ENCODE measurements at regions not wholly inside any gene's neighbourhood (a gene's known extent, or its start where the extent isn't known, plus 50 kb on each side); places are given as distances from the start of the nearest gene placed in this dataset.

DNA sequence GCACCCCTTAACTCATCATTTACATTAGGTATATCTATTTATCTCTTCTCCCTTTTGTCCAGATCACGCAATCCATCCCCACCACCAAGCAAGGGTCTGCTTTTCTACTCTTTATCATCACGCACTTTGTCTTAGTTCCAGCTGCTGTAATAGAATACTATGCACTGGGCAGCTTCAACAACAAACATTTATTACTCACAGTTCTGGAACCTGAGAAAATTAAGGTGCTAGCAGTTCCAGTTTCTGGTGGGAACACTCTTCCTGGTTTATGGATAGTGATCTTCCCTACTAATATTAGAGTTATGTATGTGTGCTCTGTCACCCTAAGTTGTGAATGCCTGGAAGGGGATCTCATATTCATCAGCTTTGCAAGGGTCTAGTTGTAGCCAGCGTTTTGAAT is 687.0 kb downstream of the NTRK3 start:
- ATAC-seq, result no peak
- TF ChIP-seq, protein P1, sequence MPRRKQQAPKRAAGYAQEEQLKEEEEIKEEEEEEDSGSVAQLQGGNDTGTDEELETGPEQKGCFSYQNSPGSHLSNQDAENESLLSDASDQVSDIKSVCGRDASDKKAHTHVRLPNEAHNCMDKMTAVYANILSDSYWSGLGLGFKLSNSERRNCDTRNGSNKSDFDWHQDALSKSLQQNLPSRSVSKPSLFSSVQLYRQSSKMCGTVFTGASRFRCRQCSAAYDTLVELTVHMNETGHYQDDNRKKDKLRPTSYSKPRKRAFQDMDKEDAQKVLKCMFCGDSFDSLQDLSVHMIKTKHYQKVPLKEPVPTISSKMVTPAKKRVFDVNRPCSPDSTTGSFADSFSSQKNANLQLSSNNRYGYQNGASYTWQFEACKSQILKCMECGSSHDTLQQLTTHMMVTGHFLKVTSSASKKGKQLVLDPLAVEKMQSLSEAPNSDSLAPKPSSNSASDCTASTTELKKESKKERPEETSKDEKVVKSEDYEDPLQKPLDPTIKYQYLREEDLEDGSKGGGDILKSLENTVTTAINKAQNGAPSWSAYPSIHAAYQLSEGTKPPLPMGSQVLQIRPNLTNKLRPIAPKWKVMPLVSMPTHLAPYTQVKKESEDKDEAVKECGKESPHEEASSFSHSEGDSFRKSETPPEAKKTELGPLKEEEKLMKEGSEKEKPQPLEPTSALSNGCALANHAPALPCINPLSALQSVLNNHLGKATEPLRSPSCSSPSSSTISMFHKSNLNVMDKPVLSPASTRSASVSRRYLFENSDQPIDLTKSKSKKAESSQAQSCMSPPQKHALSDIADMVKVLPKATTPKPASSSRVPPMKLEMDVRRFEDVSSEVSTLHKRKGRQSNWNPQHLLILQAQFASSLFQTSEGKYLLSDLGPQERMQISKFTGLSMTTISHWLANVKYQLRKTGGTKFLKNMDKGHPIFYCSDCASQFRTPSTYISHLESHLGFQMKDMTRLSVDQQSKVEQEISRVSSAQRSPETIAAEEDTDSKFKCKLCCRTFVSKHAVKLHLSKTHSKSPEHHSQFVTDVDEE (CRISPR knock-in tag; IDR thresholded peaks at IDR 0.05), result no peak
- TF ChIP-seq PPARA (CRISPR knock-in tag; IDR thresholded peaks at IDR 0.05; ENCODE audit: borderline replicate concordance) (no peak), BACH2 (CRISPR knock-in tag; IDR thresholded peaks at IDR 0.05; ENCODE audit: borderline replicate concordance) (no peak), RARB (CRISPR knock-in tag; IDR thresholded peaks at IDR 0.05) (no peak), CSRNP3 (CRISPR knock-in tag; IDR thresholded peaks at IDR 0.05) (no peak), ZNF565 (CRISPR knock-in tag; conservative IDR thresholded peaks at IDR 0.05; ENCODE audit: low read depth) (no peak), OSR1 (CRISPR knock-in tag; IDR thresholded peaks at IDR 0.05) (no peak), ESRRG (CRISPR knock-in tag; IDR thresholded peaks at IDR 0.05) (no peak), ZNF8 (CRISPR knock-in tag; IDR thresholded peaks at IDR 0.05) (no peak), ZFP3 (CRISPR knock-in tag; IDR thresholded peaks at IDR 0.05) (no peak), CREB5 (CRISPR knock-in tag; IDR thresholded peaks at IDR 0.05; ENCODE audit: low read depth) (no peak), ARNTL (CRISPR knock-in tag; IDR thresholded peaks at IDR 0.05; ENCODE audit: borderline replicate concordance, low read depth) (no peak), TOX (CRISPR knock-in tag; IDR thresholded peaks at IDR 0.05; ENCODE audit: borderline replicate concordance) (no peak), CSDC2 (CRISPR knock-in tag; IDR thresholded peaks at IDR 0.05) (no peak), ZC3H10 (CRISPR knock-in tag; IDR thresholded peaks at IDR 0.05) (no peak), TCF4 (CRISPR knock-in tag; IDR thresholded peaks at IDR 0.05; ENCODE audit: borderline replicate concordance) (no peak), SNAI2 (CRISPR knock-in tag; IDR thresholded peaks at IDR 0.05) (no peak)
- TF ChIP-seq, protein P2, sequence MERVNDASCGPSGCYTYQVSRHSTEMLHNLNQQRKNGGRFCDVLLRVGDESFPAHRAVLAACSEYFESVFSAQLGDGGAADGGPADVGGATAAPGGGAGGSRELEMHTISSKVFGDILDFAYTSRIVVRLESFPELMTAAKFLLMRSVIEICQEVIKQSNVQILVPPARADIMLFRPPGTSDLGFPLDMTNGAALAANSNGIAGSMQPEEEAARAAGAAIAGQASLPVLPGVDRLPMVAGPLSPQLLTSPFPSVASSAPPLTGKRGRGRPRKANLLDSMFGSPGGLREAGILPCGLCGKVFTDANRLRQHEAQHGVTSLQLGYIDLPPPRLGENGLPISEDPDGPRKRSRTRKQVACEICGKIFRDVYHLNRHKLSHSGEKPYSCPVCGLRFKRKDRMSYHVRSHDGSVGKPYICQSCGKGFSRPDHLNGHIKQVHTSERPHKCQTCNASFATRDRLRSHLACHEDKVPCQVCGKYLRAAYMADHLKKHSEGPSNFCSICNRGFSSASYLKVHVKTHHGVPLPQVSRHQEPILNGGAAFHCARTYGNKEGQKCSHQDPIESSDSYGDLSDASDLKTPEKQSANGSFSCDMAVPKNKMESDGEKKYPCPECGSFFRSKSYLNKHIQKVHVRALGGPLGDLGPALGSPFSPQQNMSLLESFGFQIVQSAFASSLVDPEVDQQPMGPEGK (CRISPR knock-in tag; IDR thresholded peaks at IDR 0.05; ENCODE audit: borderline replicate concordance), result no peak
- TF ChIP-seq, protein P3, sequence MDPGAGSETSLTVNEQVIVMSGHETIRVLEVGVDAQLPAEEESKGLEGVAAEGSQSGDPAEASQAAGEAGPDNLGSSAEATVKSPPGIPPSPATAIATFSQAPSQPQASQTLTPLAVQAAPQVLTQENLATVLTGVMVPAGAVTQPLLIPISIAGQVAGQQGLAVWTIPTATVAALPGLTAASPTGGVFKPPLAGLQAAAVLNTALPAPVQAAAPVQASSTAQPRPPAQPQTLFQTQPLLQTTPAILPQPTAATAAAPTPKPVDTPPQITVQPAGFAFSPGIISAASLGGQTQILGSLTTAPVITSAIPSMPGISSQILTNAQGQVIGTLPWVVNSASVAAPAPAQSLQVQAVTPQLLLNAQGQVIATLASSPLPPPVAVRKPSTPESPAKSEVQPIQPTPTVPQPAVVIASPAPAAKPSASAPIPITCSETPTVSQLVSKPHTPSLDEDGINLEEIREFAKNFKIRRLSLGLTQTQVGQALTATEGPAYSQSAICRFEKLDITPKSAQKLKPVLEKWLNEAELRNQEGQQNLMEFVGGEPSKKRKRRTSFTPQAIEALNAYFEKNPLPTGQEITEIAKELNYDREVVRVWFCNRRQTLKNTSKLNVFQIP (CRISPR knock-in tag; IDR thresholded peaks at IDR 0.05; ENCODE audit: borderline replicate concordance, low read depth), result no peak

GRCh38 chr15:87567406-87568030 is 689.0 kb downstream of the NTRK3 start:
- TF ChIP-seq RARB (CRISPR knock-in tag; IDR thresholded peaks at IDR 0.05), result no peak
- no peak for ATAC-seq

DNA sequence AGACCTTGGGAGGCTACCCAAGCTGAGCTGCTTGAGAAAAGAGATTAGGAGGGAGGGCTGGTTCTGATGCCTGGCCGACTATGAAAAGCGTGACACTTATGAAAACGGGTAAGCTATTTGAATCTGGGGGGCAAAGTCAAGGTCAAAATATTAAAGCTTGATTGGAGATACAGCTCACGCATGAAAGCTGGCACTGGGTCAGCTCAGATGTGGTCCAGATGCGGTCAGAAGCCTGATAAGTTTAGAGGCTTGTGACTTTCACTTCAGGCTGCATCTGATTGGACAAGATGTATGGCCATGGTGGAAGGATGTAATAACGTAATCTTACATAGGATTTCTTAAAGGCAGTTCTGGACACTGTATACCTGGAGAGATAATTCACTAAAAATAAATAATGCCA is 690.3 kb downstream of the NTRK3 start:
- TF ChIP-seq ZNF8 (CRISPR knock-in tag; IDR thresholded peaks at IDR 0.05) (no peak), PPARA (CRISPR knock-in tag; IDR thresholded peaks at IDR 0.05; ENCODE audit: borderline replicate concordance) (no peak), CSDC2 (CRISPR knock-in tag; IDR thresholded peaks at IDR 0.05) (no peak)

DNA sequence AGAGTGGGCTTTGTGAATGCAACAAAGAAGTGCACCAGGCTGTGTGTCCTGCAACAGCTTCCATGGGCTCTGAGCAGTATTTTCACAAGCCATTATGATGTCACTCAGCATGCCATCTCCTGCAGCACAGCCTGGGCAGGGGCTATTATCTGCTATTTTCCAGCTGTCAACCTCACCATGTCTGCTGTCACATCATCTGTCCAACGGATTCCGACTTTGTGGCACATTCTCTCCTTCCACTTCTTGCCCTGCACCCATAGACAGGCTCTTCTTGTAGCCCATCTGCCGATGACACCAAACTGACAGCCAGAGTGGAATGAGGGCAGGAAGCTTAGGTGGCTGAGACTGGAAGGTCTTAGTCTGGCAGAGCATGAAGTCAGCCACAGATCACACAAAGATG is 691.9 kb downstream of the NTRK3 start:
- ATAC-seq, result no peak
- TF ChIP-seq, protein P2 (CRISPR knock-in tag; IDR thresholded peaks at IDR 0.05; ENCODE audit: borderline replicate concordance), result no peak
- TF ChIP-seq ARNTL (CRISPR knock-in tag; IDR thresholded peaks at IDR 0.05; ENCODE audit: borderline replicate concordance, low read depth) (no peak), ESRRG (CRISPR knock-in tag; IDR thresholded peaks at IDR 0.05) (no peak), TCF4 (CRISPR knock-in tag; IDR thresholded peaks at IDR 0.05; ENCODE audit: borderline replicate concordance) (no peak), ZC3H10 (CRISPR knock-in tag; IDR thresholded peaks at IDR 0.05) (no peak), OSR1 (CRISPR knock-in tag; IDR thresholded peaks at IDR 0.05) (no peak), TOX (CRISPR knock-in tag; IDR thresholded peaks at IDR 0.05; ENCODE audit: borderline replicate concordance) (no peak)
- TF ChIP-seq, protein P1 (CRISPR knock-in tag; IDR thresholded peaks at IDR 0.05), result no peak

More for the DNA sequence above, 690.3 kb downstream of the NTRK3 start:
- ATAC-seq, result no peak

Measured in SK-N-SH treated with all-trans-retinoic acid at 6 μM for 48 hours (cell line).